Fibroblast of lung (primary cell): ENCODE measurements at regions not wholly inside any gene's neighbourhood (a gene's known extent, or its start where the extent isn't known, plus 50 kb on each side); places are given as distances from the start of the nearest gene placed in this dataset.

ENCODE experiments used
- DNase-seq, 2 donors: peaks; one replicate each; pipeline versions ENCODE4 v3.0.0 to v3.0.0-alpha.2; 2010; ENCODE audit warnings: low read depth in 2 of 2
- H2AFZ ChIP-seq: 2 replicates; pipeline ENCODE4 v1.5.1; 2012; ENCODE audit warnings: low read length, control low read depth, inconsistent platforms
- H3K27ac ChIP-seq: 2 replicates; pipeline ENCODE4 v1.5.1; 2011; ENCODE audit warnings: low read length, control low read depth; ENCODE audit not compliant: insufficient read depth
- H3K27me3 ChIP-seq: 2 replicates; pipeline ENCODE4 v1.5.1; 2011; ENCODE audit warnings: mild to moderate bottlenecking, low read length; ENCODE audit not compliant: control insufficient read depth, insufficient read depth
- H3K36me3 ChIP-seq: 2 replicates; pipeline ENCODE4 v1.5.1; 2011; ENCODE audit warnings: low read length; ENCODE audit not compliant: control insufficient read depth, insufficient read depth
- H3K4me1 ChIP-seq: 2 replicates; pipeline ENCODE4 v1.5.1; 2011; ENCODE audit warnings: low read length; ENCODE audit not compliant: control insufficient read depth, insufficient read depth; ENCODE audit errors: extremely low read depth
- H3K4me2 ChIP-seq: 2 replicates; pipeline ENCODE4 v1.5.1; 2011; ENCODE audit warnings: low read length, control low read depth; ENCODE audit not compliant: insufficient read depth; ENCODE audit errors: extremely low read depth
- H3K4me3 ChIP-seq, 4 experiments: fragments of 200-600 bp in 1 of 4; sonication (generic) in 1 of 4; replicated peaks in 1 of 4; 2 replicates each; pipeline ENCODE4 v1.5.1; 2011 to 2016; ENCODE audit warnings: low read length in 4 of 4, low read depth in 3 of 4, mild to moderate bottlenecking in 3 of 4, control low read depth in 2 of 4, inconsistent platforms in 1 of 4, mixed read lengths in 1 of 4; ENCODE audit not compliant: insufficient read depth in 1 of 4; ENCODE audit errors: control extremely low read depth in 1 of 4
- H3K79me2 ChIP-seq: 2 replicates; pipeline ENCODE4 v1.5.1; 2012; ENCODE audit warnings: mild to moderate bottlenecking, low read length, inconsistent platforms; ENCODE audit not compliant: control insufficient read depth, insufficient read depth
- H3K9ac ChIP-seq: 2 replicates; pipeline ENCODE4 v1.5.1; 2011; ENCODE audit warnings: mild to moderate bottlenecking, low read length, control low read depth; ENCODE audit not compliant: insufficient read depth
- H3K9me3 ChIP-seq: 2 replicates; pipeline ENCODE4 v1.5.1; 2012; ENCODE audit warnings: low read depth, low read length; ENCODE audit not compliant: control insufficient read depth, insufficient read depth
- H4K20me1 ChIP-seq: 2 replicates; pipeline ENCODE4 v1.5.1; 2011; ENCODE audit warnings: low read length; ENCODE audit not compliant: control insufficient read depth, insufficient read depth; ENCODE audit errors: extremely low read depth
- EZH2 ChIP-seq: IDR thresholded peaks from 2 replicates; pipeline ENCODE4 v1.5.1; 2012; ENCODE audit warnings: low read length, control low read depth, mild to moderate bottlenecking; ENCODE audit errors: missing control alignments
- TF ChIP-seq, protein P1 (sequence below), 2 donors: IDR thresholded peaks in 1 of 2; conservative IDR thresholded peaks in 1 of 2; 1 replicate in 1 of 2; 2 replicates in 1 of 2; pipeline ENCODE4 v1.5.1; 2011 to 2012; ENCODE audit warnings: low read length in 2 of 2, control low read depth in 1 of 2, inconsistent platforms in 1 of 2, low read depth in 1 of 2, mild to moderate bottlenecking in 1 of 2

- Histone ChIP-seq H3K4me1 (no peaks in the 10 kb centered on the region), H3K4me2 (no peak overlapping the region), H3K79me2 (no peaks in the 10 kb centered on the region), H3K27ac (no peak overlapping the region), H3K9ac (no peak overlapping the region), H4K20me1 (no peaks in the 10 kb centered on the region), H3K9me3 (no peaks in the 10 kb centered on the region), H3K36me3 (no peaks in the 10 kb centered on the region), H3K27me3 (no peaks in the 10 kb centered on the region), H3K4me3 (no peak overlapping the region), H2AFZ (no peak overlapping the region)
- DNase-seq = peak in 1 of 2 donors; percentile 33
- TF ChIP-seq, protein P1, sequence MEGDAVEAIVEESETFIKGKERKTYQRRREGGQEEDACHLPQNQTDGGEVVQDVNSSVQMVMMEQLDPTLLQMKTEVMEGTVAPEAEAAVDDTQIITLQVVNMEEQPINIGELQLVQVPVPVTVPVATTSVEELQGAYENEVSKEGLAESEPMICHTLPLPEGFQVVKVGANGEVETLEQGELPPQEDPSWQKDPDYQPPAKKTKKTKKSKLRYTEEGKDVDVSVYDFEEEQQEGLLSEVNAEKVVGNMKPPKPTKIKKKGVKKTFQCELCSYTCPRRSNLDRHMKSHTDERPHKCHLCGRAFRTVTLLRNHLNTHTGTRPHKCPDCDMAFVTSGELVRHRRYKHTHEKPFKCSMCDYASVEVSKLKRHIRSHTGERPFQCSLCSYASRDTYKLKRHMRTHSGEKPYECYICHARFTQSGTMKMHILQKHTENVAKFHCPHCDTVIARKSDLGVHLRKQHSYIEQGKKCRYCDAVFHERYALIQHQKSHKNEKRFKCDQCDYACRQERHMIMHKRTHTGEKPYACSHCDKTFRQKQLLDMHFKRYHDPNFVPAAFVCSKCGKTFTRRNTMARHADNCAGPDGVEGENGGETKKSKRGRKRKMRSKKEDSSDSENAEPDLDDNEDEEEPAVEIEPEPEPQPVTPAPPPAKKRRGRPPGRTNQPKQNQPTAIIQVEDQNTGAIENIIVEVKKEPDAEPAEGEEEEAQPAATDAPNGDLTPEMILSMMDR (conservative IDR thresholded peaks at IDR 0.05 in 1 of 2, IDR thresholded peaks at IDR 0.05 in 1 of 2; ENCODE audit: low read depth in 1 of 2, low read length in 2 of 2) = no peak
- TF ChIP-seq EZH2 = no peak
Observed at GRCh38 chr7:114864278-114864677, 57.6 kb upstream of the MDFIC start.

- no peak overlapping the region for H3K4me2 ChIP-seq
- no peak overlapping the region for H2AFZ ChIP-seq
- no peaks in the 10 kb centered on the region for H3K27me3 ChIP-seq
- no peaks in the 10 kb centered on the region for H4K20me1 ChIP-seq
- no peak overlapping the region for H3K27ac ChIP-seq
- H3K4me3 ChIP-seq = no peak overlapping the region
- H3K9me3 ChIP-seq = no peaks in the 10 kb centered on the region
- peak; percentile 52 to 79 for DNase-seq
- no peaks in the 10 kb centered on the region for H3K79me2 ChIP-seq
- H3K36me3 ChIP-seq = no peaks in the 10 kb centered on the region
- H3K4me1 ChIP-seq = no peaks in the 10 kb centered on the region
- TF ChIP-seq, protein P1 (conservative IDR thresholded peaks at IDR 0.05 in 1 of 2, IDR thresholded peaks at IDR 0.05 in 1 of 2; ENCODE audit: low read depth in 1 of 2, low read length in 2 of 2) = peak; percentile 75 to 90
- no peak for TF ChIP-seq EZH2
- no peak overlapping the region for H3K9ac ChIP-seq
Observed at GRCh38 chr7:114865564-114865963, 56.3 kb upstream of the MDFIC start.
